ENCODE measurements at regions not wholly inside any gene's neighbourhood (a gene's known extent, or its start where the extent isn't known, plus 50 kb on each side); places are given as distances from the start of the nearest gene placed in this dataset.

- intact Hi-C loops (cut with micrococcal nuclease) (no loop called here), dilution Hi-C loops (cut with MboI; ENCODE audit: extremely low pct_ligation_motif_present, low sequenced_read_pairs) (no loop called here)
- no peak for FAIRE-seq
- TF ChIP-seq POLR2AphosphoS5 (IDR thresholded peaks at IDR 0.05; ENCODE audit: insufficient read depth, low read depth, low read length): no peak
- no peak for TF ChIP-seq GATA2 (IDR thresholded peaks at IDR 0.05; ENCODE audit: insufficient read depth, insufficient read length, low read depth, low read length)
- TF ChIP-seq JUN (IDR thresholded peaks at IDR 0.05; ENCODE audit: borderline replicate concordance, insufficient read depth, insufficient read length, low read depth): no peak
- TF ChIP-seq EZH2 (IDR thresholded peaks at IDR 0.05; ENCODE audit: borderline replicate concordance, low read depth, low read length, severe bottlenecking): no peak
- no peak for TF ChIP-seq CTCF (IDR thresholded peaks at IDR 0.05; ENCODE audit: extremely low read depth in 1 of 2, insufficient read depth in 1 of 2, low read depth in 1 of 2, low read length in 2 of 2)
- no peak for TF ChIP-seq FOS (IDR thresholded peaks at IDR 0.05; ENCODE audit: borderline replicate concordance, insufficient read depth, low read length)
- no peak for TF ChIP-seq MYC (IDR thresholded peaks at IDR 0.05; ENCODE audit: low read depth, low read length)
- TF ChIP-seq MAX (IDR thresholded peaks at IDR 0.05; ENCODE audit: insufficient read depth, insufficient read length): no peak
- TF ChIP-seq POLR2A (IDR thresholded peaks at IDR 0.05; ENCODE audit: low read depth, low read length): no peak
- no peak for DNase-seq (ENCODE audit: low read depth, low spot score)
- H2AFZ ChIP-seq (ENCODE audit: low read depth, low read length): no peak overlapping the region
- H3K4me3 ChIP-seq (replicated peaks in 1 of 3; ENCODE audit: insufficient read depth in 1 of 3, low read depth in 1 of 3, low read length in 3 of 3): no peak overlapping the region
- no peaks in the 10 kb centered on the region for H3K4me1 ChIP-seq (ENCODE audit: control insufficient read depth, extremely low read depth, insufficient read depth, low read length)
- H3K9me1 ChIP-seq (replicated peaks; ENCODE audit: control insufficient read depth, extremely low read depth, insufficient read depth, low read length): no peaks in the 10 kb centered on the region
- peaks cover 2% of the 10 kb centered on the region for H3K9me3 ChIP-seq (replicated peaks; ENCODE audit: control insufficient read depth, insufficient read depth, low read length)
- H3K79me2 ChIP-seq (ENCODE audit: control insufficient read depth, insufficient read depth, low read length): no peaks in the 10 kb centered on the region
- POLR2A ChIA-PET: no interaction called here
- no peaks in the 10 kb centered on the region for H4K20me1 ChIP-seq (replicated peaks; ENCODE audit: control insufficient read depth, extremely low read depth, insufficient read depth, low read length)
- H3K27ac ChIP-seq (ENCODE audit: insufficient read depth, low read depth, low read length): no peak overlapping the region
- H3K9ac ChIP-seq (replicated peaks; ENCODE audit: extremely low read depth, insufficient read depth, low read length): no peak overlapping the region
- no peaks in the 10 kb centered on the region for H3K27me3 ChIP-seq (ENCODE audit: control insufficient read depth in 2 of 2, insufficient read depth in 2 of 2, low read length in 2 of 2)
- H3K4me2 ChIP-seq (ENCODE audit: insufficient read depth, low read length): no peak overlapping the region
- CTCF ChIA-PET: no interaction called here
- no TSS peak for BruUV-seq (replicated peaks)
- no peaks in the 10 kb centered on the region for H3K36me3 ChIP-seq (ENCODE audit: control insufficient read depth in 2 of 2, extremely low read depth in 1 of 2, insufficient read depth in 2 of 2, low read length in 2 of 2)
Observed at GRCh38 chr1:4063516-4063915, 163.4 kb upstream of the C1orf174 start.
